ENCODE measurements at regions not wholly inside any gene's neighbourhood (a gene's known extent, or its start where the extent isn't known, plus 50 kb on each side); places are given as distances from the start of the nearest gene placed in this dataset.
"Not testable (repeated sequence)": the region's sequence is repeated elsewhere in the genome, so short reads cannot be mapped to it uniquely, and the experiment has no call there.

- Histone ChIP-seq H3K27me3 (ENCODE audit: low read depth, low read length) (no peaks in the 10 kb centered on the region), H3K9me3 (ENCODE audit: control insufficient read depth in 1 of 2, low read length in 2 of 2) (no peaks in the 10 kb centered on the region), H3K4me1 (ENCODE audit: control insufficient read depth in 1 of 2, insufficient read depth in 2 of 2, low read length in 2 of 2) (peaks cover 8 to 46% of the 10 kb centered on the region in 2 donors), H3K4me3 (ENCODE audit: low read depth in 1 of 2, low read length in 2 of 2) (no peak overlapping the region), H3K27ac (ENCODE audit: low read length) (no peak overlapping the region), H3K36me3 (ENCODE audit: control insufficient read depth in 1 of 2, insufficient read depth in 2 of 2, low read length in 2 of 2) (no peaks in the 10 kb centered on the region)
Observed at GRCh38 chr17:31691251-31691905, 167.7 kb downstream of the COPRS start.

- no peak overlapping the region for H3K4me3 ChIP-seq (ENCODE audit: low read depth in 1 of 2, low read length in 2 of 2)
Observed at GRCh38 chr17:31690151-31690551, 168.9 kb downstream of the COPRS start.

GRCh38 chr17:31688701-31689100, 170.3 kb downstream of the COPRS start:
- H3K4me1 ChIP-seq (ENCODE audit: control insufficient read depth in 1 of 2, insufficient read depth in 2 of 2, low read length in 2 of 2), result peaks cover 0 to 23% of the 10 kb centered on the region in 2 donors
- no peaks in the 10 kb centered on the region for H3K9me3 ChIP-seq (ENCODE audit: control insufficient read depth in 1 of 2, low read length in 2 of 2)
- H3K27ac ChIP-seq (ENCODE audit: low read length), result no peak overlapping the region
- H3K27me3 ChIP-seq (ENCODE audit: low read depth, low read length), result no peaks in the 10 kb centered on the region
- H3K4me3 ChIP-seq (ENCODE audit: low read depth in 1 of 2, low read length in 2 of 2), result no peak overlapping the region
- H3K36me3 ChIP-seq (ENCODE audit: control insufficient read depth in 1 of 2, insufficient read depth in 2 of 2, low read length in 2 of 2), result no peaks in the 10 kb centered on the region

More at GRCh38 chr17:31690151-31690551, 168.9 kb downstream of the COPRS start:
- H3K27me3 ChIP-seq (ENCODE audit: low read depth, low read length), result no peaks in the 10 kb centered on the region
- peaks cover 5 to 35% of the 10 kb centered on the region in 2 donors for H3K4me1 ChIP-seq (ENCODE audit: control insufficient read depth in 1 of 2, insufficient read depth in 2 of 2, low read length in 2 of 2)
- H3K36me3 ChIP-seq (ENCODE audit: control insufficient read depth in 1 of 2, insufficient read depth in 2 of 2, low read length in 2 of 2), result no peaks in the 10 kb centered on the region
- no peaks in the 10 kb centered on the region for H3K9me3 ChIP-seq (ENCODE audit: control insufficient read depth in 1 of 2, low read length in 2 of 2)
- H3K27ac ChIP-seq (ENCODE audit: low read length), result no peak overlapping the region

DNA sequence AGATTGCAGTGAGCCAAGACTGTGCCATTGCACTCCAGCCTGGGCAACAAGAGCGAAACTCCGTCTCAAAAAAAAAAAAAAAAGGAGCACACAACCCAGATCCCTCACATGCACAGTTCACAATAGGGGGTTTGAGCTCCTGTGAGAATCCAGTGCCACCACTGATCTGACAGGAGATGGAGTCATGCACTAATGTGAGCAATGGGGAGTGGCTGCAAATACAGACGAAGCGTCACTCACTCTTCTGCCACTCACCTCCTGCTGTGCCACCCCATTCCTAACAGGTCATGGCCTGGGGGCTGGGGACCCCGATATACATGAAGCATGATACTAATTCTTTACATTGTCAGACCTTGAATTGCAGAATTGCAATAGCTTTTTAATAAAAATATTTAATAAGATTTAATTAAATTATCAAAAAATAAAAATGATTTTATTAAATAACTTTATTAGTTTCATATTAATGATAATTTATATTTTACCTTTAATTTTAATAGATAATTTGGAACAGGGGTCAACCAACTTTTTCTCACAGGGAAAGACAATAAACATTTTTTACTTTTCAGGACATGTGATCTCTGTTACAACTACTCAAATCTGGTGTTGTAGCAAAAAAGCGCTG, 171.4 kb downstream of the COPRS start:
- Histone ChIP-seq H3K9me3 (ENCODE audit: control insufficient read depth in 1 of 2, low read length in 2 of 2) (no peaks in the 10 kb centered on the region), H3K4me3 (ENCODE audit: low read depth in 1 of 2, low read length in 2 of 2) (no peak overlapping the region), H3K27me3 (ENCODE audit: low read depth, low read length) (no peaks in the 10 kb centered on the region), H3K36me3 (ENCODE audit: control insufficient read depth in 1 of 2, insufficient read depth in 2 of 2, low read length in 2 of 2) (no peaks in the 10 kb centered on the region), H3K4me1 (ENCODE audit: control insufficient read depth in 1 of 2, insufficient read depth in 2 of 2, low read length in 2 of 2) (peaks cover 0 to 12% of the 10 kb centered on the region in 2 donors), H3K27ac (ENCODE audit: low read length) (no peak overlapping the region)

DNA sequence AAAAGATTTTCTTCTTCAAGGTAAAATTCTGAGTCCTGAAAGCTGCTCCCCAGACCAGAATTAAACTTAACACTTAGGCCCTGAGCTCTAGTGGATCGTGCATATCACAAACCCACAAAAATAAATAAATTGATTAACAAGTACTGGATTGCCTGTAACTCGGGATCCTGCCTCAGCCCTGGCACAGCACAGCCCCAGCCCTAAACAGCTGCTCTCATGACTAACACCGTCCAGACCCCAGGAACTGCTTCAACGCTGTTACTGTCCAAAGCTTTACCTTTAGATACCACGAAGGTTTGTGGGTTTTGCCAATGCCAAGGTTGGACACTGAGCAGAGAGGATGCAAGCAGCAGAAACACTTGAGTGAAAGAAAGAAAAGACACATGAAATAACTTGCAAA, 172.5 kb downstream of the COPRS start:
- Histone ChIP-seq H3K9me3 (ENCODE audit: control insufficient read depth in 1 of 2, low read length in 2 of 2) (no peaks in the 10 kb centered on the region), H3K27ac (ENCODE audit: low read length) (no peak overlapping the region), H3K27me3 (ENCODE audit: low read depth, low read length) (no peaks in the 10 kb centered on the region), H3K36me3 (ENCODE audit: control insufficient read depth in 1 of 2, insufficient read depth in 2 of 2, low read length in 2 of 2) (no peaks in the 10 kb centered on the region), H3K4me3 (ENCODE audit: low read depth in 1 of 2, low read length in 2 of 2) (no peak overlapping the region), H3K4me1 (ENCODE audit: control insufficient read depth in 1 of 2, insufficient read depth in 2 of 2, low read length in 2 of 2) (peaks cover 0 to 1% of the 10 kb centered on the region in 2 donors)

GRCh38 chr17:31684901-31685300, 174.1 kb downstream of the COPRS start:
- H3K27me3 ChIP-seq (ENCODE audit: low read depth, low read length), result no peaks in the 10 kb centered on the region
- H3K4me1 ChIP-seq (ENCODE audit: control insufficient read depth in 1 of 2, insufficient read depth in 2 of 2, low read length in 2 of 2), result no peaks in the 10 kb centered on the region
- H3K27ac ChIP-seq (ENCODE audit: low read length), result no peak overlapping the region
- H3K9me3 ChIP-seq (ENCODE audit: control insufficient read depth in 1 of 2, low read length in 2 of 2), result no peaks in the 10 kb centered on the region
- no peaks in the 10 kb centered on the region for H3K36me3 ChIP-seq (ENCODE audit: control insufficient read depth in 1 of 2, insufficient read depth in 2 of 2, low read length in 2 of 2)
- no peak overlapping the region for H3K4me3 ChIP-seq (ENCODE audit: low read depth in 1 of 2, low read length in 2 of 2)

GRCh38 chr17:31680126-31680525, 178.9 kb downstream of the COPRS start:
- no peak overlapping the region for H3K27ac ChIP-seq (ENCODE audit: low read length)
- H3K4me1 ChIP-seq (ENCODE audit: control insufficient read depth in 1 of 2, insufficient read depth in 2 of 2, low read length in 2 of 2), result no peaks in the 10 kb centered on the region
- H3K4me3 ChIP-seq (ENCODE audit: low read depth in 1 of 2, low read length in 2 of 2), result no peak overlapping the region

DNA sequence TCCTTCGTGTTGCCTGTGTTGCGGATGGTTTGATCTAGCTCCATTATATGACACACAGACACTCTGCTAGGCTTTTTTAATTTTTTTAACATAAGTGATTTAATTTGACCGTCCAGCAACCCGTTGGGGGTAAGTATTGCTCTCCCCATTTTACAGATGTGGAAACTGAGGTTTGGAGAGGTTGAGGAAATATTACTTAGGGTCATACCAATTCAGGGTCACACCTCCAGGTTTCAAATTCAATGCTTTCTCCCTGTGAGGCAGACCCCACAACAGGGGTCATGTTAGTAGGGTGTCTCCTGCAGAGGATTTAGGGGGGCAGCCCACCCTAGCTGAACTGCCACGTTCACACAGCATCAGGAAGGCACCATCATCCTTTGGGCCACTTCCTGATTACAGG, 179.4 kb downstream of the COPRS start:
- no peak overlapping the region for H3K27ac ChIP-seq (ENCODE audit: low read length)
- no peaks in the 10 kb centered on the region for H3K36me3 ChIP-seq (ENCODE audit: control insufficient read depth in 1 of 2, insufficient read depth in 2 of 2, low read length in 2 of 2)
- H3K9me3 ChIP-seq (ENCODE audit: control insufficient read depth in 1 of 2, low read length in 2 of 2), result no peaks in the 10 kb centered on the region
- H3K27me3 ChIP-seq (ENCODE audit: low read depth, low read length), result no peaks in the 10 kb centered on the region
- H3K4me1 ChIP-seq (ENCODE audit: control insufficient read depth in 1 of 2, insufficient read depth in 2 of 2, low read length in 2 of 2), result no peaks in the 10 kb centered on the region
- no peak overlapping the region for H3K4me3 ChIP-seq (ENCODE audit: low read depth in 1 of 2, low read length in 2 of 2)

More at GRCh38 chr17:31680126-31680525, 178.9 kb downstream of the COPRS start:
- Histone ChIP-seq H3K36me3 (ENCODE audit: control insufficient read depth in 1 of 2, insufficient read depth in 2 of 2, low read length in 2 of 2) (no peaks in the 10 kb centered on the region), H3K9me3 (ENCODE audit: control insufficient read depth in 1 of 2, low read length in 2 of 2) (no peaks in the 10 kb centered on the region), H3K27me3 (ENCODE audit: low read depth, low read length) (no peaks in the 10 kb centered on the region)

DNA sequence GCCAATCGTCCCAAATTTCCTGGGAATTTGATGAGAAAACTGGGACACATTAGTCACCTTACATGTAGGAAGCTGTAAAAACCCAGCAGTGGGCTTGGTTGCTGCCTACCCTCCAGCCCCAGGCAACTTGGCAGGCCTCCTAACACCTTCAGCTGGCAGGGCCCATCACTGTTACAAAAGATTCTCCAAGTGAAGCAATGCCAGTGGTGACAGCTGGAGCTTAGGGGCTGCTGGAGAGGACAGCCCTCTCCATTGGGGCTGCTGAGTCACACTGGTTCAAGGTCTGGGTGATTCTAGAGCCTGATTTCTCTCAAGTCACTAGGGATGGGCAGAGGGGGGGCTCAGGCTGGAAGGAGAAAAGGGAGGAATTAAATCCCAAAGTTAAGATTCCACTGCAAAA, 180.6 kb downstream of the COPRS start:
- no peaks in the 10 kb centered on the region for H3K9me3 ChIP-seq (ENCODE audit: control insufficient read depth in 1 of 2, low read length in 2 of 2)
- no peak overlapping the region for H3K4me3 ChIP-seq (ENCODE audit: low read depth in 1 of 2, low read length in 2 of 2)
- no peaks in the 10 kb centered on the region for H3K27me3 ChIP-seq (ENCODE audit: low read depth, low read length)
- H3K4me1 ChIP-seq (ENCODE audit: control insufficient read depth in 1 of 2, insufficient read depth in 2 of 2, low read length in 2 of 2), result no peaks in the 10 kb centered on the region
- H3K36me3 ChIP-seq (ENCODE audit: control insufficient read depth in 1 of 2, insufficient read depth in 2 of 2, low read length in 2 of 2), result no peaks in the 10 kb centered on the region
- no peak overlapping the region for H3K27ac ChIP-seq (ENCODE audit: low read length)

- H3K4me3 ChIP-seq (ENCODE audit: low read depth in 1 of 2, low read length in 2 of 2), result no peak overlapping the region
- H3K27ac ChIP-seq (ENCODE audit: low read length), result no peak overlapping the region
- no peaks in the 10 kb centered on the region for H3K4me1 ChIP-seq (ENCODE audit: control insufficient read depth in 1 of 2, insufficient read depth in 2 of 2, low read length in 2 of 2)
- no peaks in the 10 kb centered on the region for H3K9me3 ChIP-seq (ENCODE audit: control insufficient read depth in 1 of 2, low read length in 2 of 2)
- H3K27me3 ChIP-seq (ENCODE audit: low read depth, low read length), result no peaks in the 10 kb centered on the region
- H3K36me3 ChIP-seq (ENCODE audit: control insufficient read depth in 1 of 2, insufficient read depth in 2 of 2, low read length in 2 of 2), result no peaks in the 10 kb centered on the region
Observed at GRCh38 chr17:31677681-31678080, 181.4 kb downstream of the COPRS start.

GRCh38 chr17:31677036-31677435, 182.0 kb downstream of the COPRS start:
- H3K4me1 ChIP-seq (ENCODE audit: control insufficient read depth in 1 of 2, insufficient read depth in 2 of 2, low read length in 2 of 2), result no peaks in the 10 kb centered on the region
- no peaks in the 10 kb centered on the region for H3K9me3 ChIP-seq (ENCODE audit: control insufficient read depth in 1 of 2, low read length in 2 of 2)
- H3K36me3 ChIP-seq (ENCODE audit: control insufficient read depth in 1 of 2, insufficient read depth in 2 of 2, low read length in 2 of 2), result no peaks in the 10 kb centered on the region
- no peaks in the 10 kb centered on the region for H3K27me3 ChIP-seq (ENCODE audit: low read depth, low read length)
- H3K4me3 ChIP-seq (ENCODE audit: low read depth in 1 of 2, low read length in 2 of 2), result no peak overlapping the region
- no peak overlapping the region for H3K27ac ChIP-seq (ENCODE audit: low read length)

DNA sequence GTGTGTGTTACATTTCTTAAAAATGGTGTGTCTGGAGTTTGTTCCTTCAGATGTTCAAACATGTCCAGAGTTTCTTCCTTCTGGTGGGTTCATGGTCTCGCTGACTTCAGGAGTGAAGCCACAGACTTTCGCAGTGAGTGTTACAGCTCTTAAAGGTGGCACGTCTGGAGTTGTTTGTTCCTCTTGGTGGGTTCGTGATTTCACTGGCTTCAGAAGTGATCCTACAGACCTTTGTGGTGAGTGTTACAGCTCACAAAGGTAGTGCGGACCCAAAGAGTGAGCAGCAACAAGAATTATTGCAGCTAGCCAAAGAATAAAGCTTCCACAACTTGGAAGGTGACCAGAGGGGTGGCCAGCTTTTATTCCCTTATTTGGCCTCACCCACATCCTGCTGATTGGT, 183.7 kb downstream of the COPRS start:
- not testable (repeated sequence) for H3K36me3 ChIP-seq (ENCODE audit: control insufficient read depth in 1 of 2, insufficient read depth in 2 of 2, low read length in 2 of 2); H3K27ac ChIP-seq (ENCODE audit: low read length); H3K4me1 ChIP-seq (ENCODE audit: control insufficient read depth in 1 of 2, insufficient read depth in 2 of 2, low read length in 2 of 2); H3K9me3 ChIP-seq (ENCODE audit: control insufficient read depth in 1 of 2, low read length in 2 of 2); H3K4me3 ChIP-seq (ENCODE audit: low read depth in 1 of 2, low read length in 2 of 2); H3K27me3 ChIP-seq (ENCODE audit: low read depth, low read length)

Data from muscle layer of duodenum (tissue), 2 donors.